ENCODE measurements at regions not wholly inside any gene's neighbourhood (a gene's known extent, or its start where the extent isn't known, plus 50 kb on each side); places are given as distances from the start of the nearest gene placed in this dataset.

- Histone ChIP-seq H3K27ac (ENCODE audit: low read depth, low read length) (no peak overlapping the region), H3K9me3 (ENCODE audit: insufficient read depth, low read depth, low read length) (no peaks in the 10 kb centered on the region), H3K27me3 (ENCODE audit: insufficient read depth, low read length) (no peaks in the 10 kb centered on the region), H3K9ac (ENCODE audit: low read depth, low read length) (no peak overlapping the region), H3K4me1 (ENCODE audit: insufficient read depth, low read length) (no peaks in the 10 kb centered on the region), H3K4me3 (ENCODE audit: low read length) (no peak overlapping the region), H3K36me3 (ENCODE audit: insufficient read depth, low read length) (no peaks in the 10 kb centered on the region)
These were observed 215.4 kb downstream of the UACA start for GRCh38 chr15:70547846-70548487.

- Histone ChIP-seq H3K9ac (ENCODE audit: low read depth, low read length) (no peak overlapping the region), H3K4me1 (ENCODE audit: insufficient read depth, low read length) (no peaks in the 10 kb centered on the region; the same call in 1 of the 2 replicates), H3K27ac (ENCODE audit: low read depth, low read length) (no peak overlapping the region), H3K4me3 (ENCODE audit: low read length) (no peak overlapping the region), H3K9me3 (ENCODE audit: insufficient read depth, low read depth, low read length) (no peaks in the 10 kb centered on the region), H3K27me3 (ENCODE audit: insufficient read depth, low read length) (no peaks in the 10 kb centered on the region), H3K36me3 (ENCODE audit: insufficient read depth, low read length) (no peaks in the 10 kb centered on the region)
- 88% methylated on average over 1 of the region's 2 CpGs for WGBS
These were observed 217.8 kb downstream of the UACA start for GRCh38 chr15:70545526-70545925.

- Histone ChIP-seq H3K4me3 (ENCODE audit: low read length) (no peak overlapping the region), H3K4me1 (ENCODE audit: insufficient read depth, low read length) (no peaks in the 10 kb centered on the region; the same call in 1 of the 2 replicates), H3K27ac (ENCODE audit: low read depth, low read length) (no peak overlapping the region), H3K9me3 (ENCODE audit: insufficient read depth, low read depth, low read length) (no peaks in the 10 kb centered on the region), H3K27me3 (ENCODE audit: insufficient read depth, low read length) (no peaks in the 10 kb centered on the region), H3K9ac (ENCODE audit: low read depth, low read length) (no peak overlapping the region), H3K36me3 (ENCODE audit: insufficient read depth, low read length) (no peaks in the 10 kb centered on the region)
- 87% methylated on average over 1 of the region's 1 CpG for WGBS
These were observed 221.8 kb downstream of the UACA start for GRCh38 chr15:70541511-70541910.

GRCh38 chr15:70539912-70540530, 223.3 kb downstream of the UACA start:
- 79% methylated on average over 12 of the region's 12 CpGs for WGBS
- Histone ChIP-seq H3K9me3 (ENCODE audit: insufficient read depth, low read depth, low read length) (no peaks in the 10 kb centered on the region), H3K4me3 (ENCODE audit: low read length) (no peak overlapping the region), H3K27ac (ENCODE audit: low read depth, low read length) (no peak overlapping the region), H3K27me3 (ENCODE audit: insufficient read depth, low read length) (no peaks in the 10 kb centered on the region), H3K4me1 (ENCODE audit: insufficient read depth, low read length) (peaks cover 5% of the 10 kb centered on the region; the same call in 1 of the 2 replicates), H3K36me3 (ENCODE audit: insufficient read depth, low read length) (no peaks in the 10 kb centered on the region), H3K9ac (ENCODE audit: low read depth, low read length) (no peak overlapping the region)

- no peak overlapping the region for H3K9ac ChIP-seq (ENCODE audit: low read depth, low read length)
- H3K9me3 ChIP-seq (ENCODE audit: insufficient read depth, low read depth, low read length), result no peaks in the 10 kb centered on the region
- no peak overlapping the region for H3K4me3 ChIP-seq (ENCODE audit: low read length)
- no peak overlapping the region for H3K27ac ChIP-seq (ENCODE audit: low read depth, low read length)
- no peaks in the 10 kb centered on the region for H3K27me3 ChIP-seq (ENCODE audit: insufficient read depth, low read length)
- H3K4me1 ChIP-seq (ENCODE audit: insufficient read depth, low read length), result peaks cover 5% of the 10 kb centered on the region; the same call in 1 of the 2 replicates
- WGBS, result 91% methylated on average over 5 of the region's 5 CpGs
- H3K36me3 ChIP-seq (ENCODE audit: insufficient read depth, low read length), result no peaks in the 10 kb centered on the region
These were observed 223.9 kb downstream of the UACA start for GRCh38 chr15:70539409-70539808.

GRCh38 chr15:70538278-70538677, 225.1 kb downstream of the UACA start:
- H3K9ac ChIP-seq (ENCODE audit: low read depth, low read length), result no peak overlapping the region
- peaks cover 5% of the 10 kb centered on the region; the same call in 1 of the 2 replicates for H3K4me1 ChIP-seq (ENCODE audit: insufficient read depth, low read length)
- H3K9me3 ChIP-seq (ENCODE audit: insufficient read depth, low read depth, low read length), result no peaks in the 10 kb centered on the region
- H3K4me3 ChIP-seq (ENCODE audit: low read length), result no peak overlapping the region
- H3K27me3 ChIP-seq (ENCODE audit: insufficient read depth, low read length), result no peaks in the 10 kb centered on the region
- H3K36me3 ChIP-seq (ENCODE audit: insufficient read depth, low read length), result no peaks in the 10 kb centered on the region
- no peak overlapping the region for H3K27ac ChIP-seq (ENCODE audit: low read depth, low read length)

- H3K27ac ChIP-seq (ENCODE audit: low read depth, low read length), result no peak overlapping the region
- no peak overlapping the region for H3K9ac ChIP-seq (ENCODE audit: low read depth, low read length)
- no peaks in the 10 kb centered on the region for H3K9me3 ChIP-seq (ENCODE audit: insufficient read depth, low read depth, low read length)
- H3K4me3 ChIP-seq (ENCODE audit: low read length), result no peak overlapping the region
- WGBS, result 92% methylated on average over 4 of the region's 4 CpGs
- 0 out of 2 replicates have a peak, but pooled peaks cover 4% of the 10 kb centered on the region for H3K27me3 ChIP-seq (ENCODE audit: insufficient read depth, low read length)
- H3K36me3 ChIP-seq (ENCODE audit: insufficient read depth, low read length), result no peaks in the 10 kb centered on the region
- peaks cover 5% of the 10 kb centered on the region; the same call in 1 of the 2 replicates for H3K4me1 ChIP-seq (ENCODE audit: insufficient read depth, low read length)
These were observed 227.4 kb downstream of the UACA start for GRCh38 chr15:70535955-70536338.

GRCh38 chr15:70535071-70535954, 228.0 kb downstream of the UACA start:
- Histone ChIP-seq H3K9me3 (ENCODE audit: insufficient read depth, low read depth, low read length) (no peaks in the 10 kb centered on the region), H3K36me3 (ENCODE audit: insufficient read depth, low read length) (no peaks in the 10 kb centered on the region), H3K27me3 (ENCODE audit: insufficient read depth, low read length) (0 out of 2 replicates have a peak, but pooled peaks cover 4% of the 10 kb centered on the region), H3K4me3 (ENCODE audit: low read length) (no peak overlapping the region), H3K4me1 (ENCODE audit: insufficient read depth, low read length) (peaks cover 5% of the 10 kb centered on the region; the same call in 1 of the 2 replicates), H3K27ac (ENCODE audit: low read depth, low read length) (no peak overlapping the region), H3K9ac (ENCODE audit: low read depth, low read length) (no peak overlapping the region)
- WGBS, result 66% methylated on average over 10 of the region's 11 CpGs

- 87% methylated on average over 4 of the region's 4 CpGs for WGBS
- Histone ChIP-seq H3K27me3 (ENCODE audit: insufficient read depth, low read length) (0 out of 2 replicates have a peak, but pooled peaks cover 4% of the 10 kb centered on the region), H3K9me3 (ENCODE audit: insufficient read depth, low read depth, low read length) (no peaks in the 10 kb centered on the region), H3K36me3 (ENCODE audit: insufficient read depth, low read length) (no peaks in the 10 kb centered on the region), H3K4me3 (ENCODE audit: low read length) (no peak overlapping the region), H3K4me1 (ENCODE audit: insufficient read depth, low read length) (peaks cover 5% of the 10 kb centered on the region; the same call in 1 of the 2 replicates), H3K27ac (ENCODE audit: low read depth, low read length) (no peak overlapping the region), H3K9ac (ENCODE audit: low read depth, low read length) (no peak overlapping the region)
These were observed 229.2 kb downstream of the UACA start for GRCh38 chr15:70533931-70534742.

- Histone ChIP-seq H3K4me3 (ENCODE audit: low read length) (no peak overlapping the region), H3K9me3 (ENCODE audit: insufficient read depth, low read depth, low read length) (no peaks in the 10 kb centered on the region), H3K36me3 (ENCODE audit: insufficient read depth, low read length) (no peaks in the 10 kb centered on the region), H3K4me1 (ENCODE audit: insufficient read depth, low read length) (peaks cover 5% of the 10 kb centered on the region; the same call in 1 of the 2 replicates), H3K9ac (ENCODE audit: low read depth, low read length) (no peak overlapping the region), H3K27me3 (ENCODE audit: insufficient read depth, low read length) (0 out of 2 replicates have a peak, but pooled peaks cover 4% of the 10 kb centered on the region), H3K27ac (ENCODE audit: low read depth, low read length) (no peak overlapping the region)
- 92% methylated on average over 5 of the region's 5 CpGs for WGBS
These were observed 230.7 kb downstream of the UACA start for GRCh38 chr15:70532531-70533186.
